ENCODE measurements at regions not wholly inside any gene's neighbourhood (a gene's known extent, or its start where the extent isn't known, plus 50 kb on each side); places are given as distances from the start of the nearest gene placed in this dataset.

DNA sequence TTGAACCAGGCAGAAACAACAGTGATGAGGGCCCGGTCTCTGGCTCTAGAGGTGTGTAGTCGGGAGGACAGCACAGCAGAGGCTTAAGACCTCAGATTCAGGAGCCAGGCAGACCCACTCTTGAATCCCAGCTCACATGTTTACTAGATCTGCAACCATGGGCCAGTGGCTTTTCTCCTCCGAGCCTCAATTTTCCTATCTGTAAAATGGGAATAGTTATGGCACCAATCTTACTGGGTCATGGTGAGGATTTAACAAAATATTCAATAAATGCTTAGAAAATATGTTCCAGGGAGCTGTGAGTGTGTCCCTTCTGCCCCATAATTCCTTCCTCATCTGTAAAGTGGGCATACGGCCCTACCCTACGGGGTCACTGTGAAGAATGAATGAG is 506.9 kb downstream of the SHQ1 start:
- no peak for DNase-seq
- Histone ChIP-seq H3K9me3 (no peaks in the 10 kb centered on the region), H3K4me1 (peaks cover 8 to 9% of the 10 kb centered on the region in 2 donors), H3K36me3 (no peaks in the 10 kb centered on the region), H3K27me3 (no peaks in the 10 kb centered on the region), H3K27ac (no peak overlapping the region), H3K4me3 (no peak overlapping the region)
- no peak for ATAC-seq
- no peak for TF ChIP-seq POLR2A (IDR thresholded peaks at IDR 0.05)
- TF ChIP-seq, protein P1, sequence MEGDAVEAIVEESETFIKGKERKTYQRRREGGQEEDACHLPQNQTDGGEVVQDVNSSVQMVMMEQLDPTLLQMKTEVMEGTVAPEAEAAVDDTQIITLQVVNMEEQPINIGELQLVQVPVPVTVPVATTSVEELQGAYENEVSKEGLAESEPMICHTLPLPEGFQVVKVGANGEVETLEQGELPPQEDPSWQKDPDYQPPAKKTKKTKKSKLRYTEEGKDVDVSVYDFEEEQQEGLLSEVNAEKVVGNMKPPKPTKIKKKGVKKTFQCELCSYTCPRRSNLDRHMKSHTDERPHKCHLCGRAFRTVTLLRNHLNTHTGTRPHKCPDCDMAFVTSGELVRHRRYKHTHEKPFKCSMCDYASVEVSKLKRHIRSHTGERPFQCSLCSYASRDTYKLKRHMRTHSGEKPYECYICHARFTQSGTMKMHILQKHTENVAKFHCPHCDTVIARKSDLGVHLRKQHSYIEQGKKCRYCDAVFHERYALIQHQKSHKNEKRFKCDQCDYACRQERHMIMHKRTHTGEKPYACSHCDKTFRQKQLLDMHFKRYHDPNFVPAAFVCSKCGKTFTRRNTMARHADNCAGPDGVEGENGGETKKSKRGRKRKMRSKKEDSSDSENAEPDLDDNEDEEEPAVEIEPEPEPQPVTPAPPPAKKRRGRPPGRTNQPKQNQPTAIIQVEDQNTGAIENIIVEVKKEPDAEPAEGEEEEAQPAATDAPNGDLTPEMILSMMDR (IDR thresholded peaks at IDR 0.05 in 4 of 5, conservative IDR thresholded peaks at IDR 0.05 in 1 of 5): no peak
- in situ Hi-C loops (cut with MboI; ENCODE audit: low sequenced_read_pairs in 4 of 4) (no loop called here), intact Hi-C loops (cut with DNase I; ENCODE audit: low total_unique reads) (no loop called here)

- TF ChIP-seq POLR2A (IDR thresholded peaks at IDR 0.05): no peak
- TF ChIP-seq, protein P1 (IDR thresholded peaks at IDR 0.05 in 4 of 5, conservative IDR thresholded peaks at IDR 0.05 in 1 of 5): no peak
- intact Hi-C loops (cut with DNase I; ENCODE audit: low total_unique reads) (no loop called here), in situ Hi-C loops (cut with MboI; ENCODE audit: low sequenced_read_pairs in 4 of 4) (no loop called here)
- Histone ChIP-seq H3K36me3 (no peaks in the 10 kb centered on the region), H3K27ac (no peak overlapping the region), H3K27me3 (no peaks in the 10 kb centered on the region), H3K4me3 (no peak overlapping the region), H3K4me1 (peaks cover 8 to 13% of the 10 kb centered on the region in 2 donors), H3K9me3 (no peaks in the 10 kb centered on the region)
- DNase-seq: no peak
- ATAC-seq: no peak
Observed at GRCh38 chr3:72340476-72341379, 507.5 kb downstream of the SHQ1 start.

- peaks cover 8 to 13% of the 10 kb centered on the region in 2 donors for H3K4me1 ChIP-seq
- intact Hi-C loops (cut with DNase I; ENCODE audit: low total_unique reads) (no loop called here), in situ Hi-C loops (cut with MboI; ENCODE audit: low sequenced_read_pairs in 4 of 4) (no loop called here)
- H3K9me3 ChIP-seq: no peaks in the 10 kb centered on the region
- ATAC-seq (no peak), DNase-seq (no peak)
- H3K27ac ChIP-seq: no peak overlapping the region
- no peaks in the 10 kb centered on the region for H3K27me3 ChIP-seq
- no peaks in the 10 kb centered on the region for H3K36me3 ChIP-seq
- H3K4me3 ChIP-seq: no peak overlapping the region
- TF ChIP-seq POLR2A (IDR thresholded peaks at IDR 0.05): no peak
- TF ChIP-seq, protein P1 (IDR thresholded peaks at IDR 0.05 in 4 of 5, conservative IDR thresholded peaks at IDR 0.05 in 1 of 5): no peak
Observed at GRCh38 chr3:72340056-72340455, 508.2 kb downstream of the SHQ1 start.

DNA sequence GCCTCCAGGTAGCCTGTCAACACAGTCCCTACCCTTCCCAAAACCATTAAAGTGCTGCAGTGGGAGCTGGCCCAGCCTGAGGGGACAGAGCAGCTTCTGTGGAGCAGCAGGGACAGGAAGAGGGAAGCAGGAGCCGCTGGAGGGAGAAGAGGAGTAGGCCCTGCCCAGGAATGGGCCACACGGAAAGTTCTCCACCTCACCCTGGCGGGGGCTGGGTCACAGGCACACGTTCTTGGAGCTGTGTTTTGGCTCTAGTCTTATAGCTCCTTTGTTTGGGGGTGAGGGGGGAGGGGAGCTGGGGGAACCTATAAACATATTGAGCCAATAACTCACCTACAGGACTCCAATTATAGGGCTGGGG is 508.6 kb downstream of the SHQ1 start:
- ATAC-seq: no peak
- DNase-seq: no peak
- in situ Hi-C loops (cut with MboI; ENCODE audit: low sequenced_read_pairs in 4 of 4) (no loop called here), intact Hi-C loops (cut with DNase I; ENCODE audit: low total_unique reads) (loop anchor here (2.0 kb wide), 1 partner anchor 107 kb away; the partner anchor contains the start of gene RYBP)
- Histone ChIP-seq H3K4me3 (no peak overlapping the region), H3K9me3 (no peaks in the 10 kb centered on the region), H3K36me3 (no peaks in the 10 kb centered on the region), H3K27ac (peak overlapping the region in 3 of 4 donors; percentile 30 to 67 (median 50)), H3K4me1 (peaks cover 8 to 13% of the 10 kb centered on the region in 2 donors), H3K27me3 (no peaks in the 10 kb centered on the region)
- no peak for TF ChIP-seq POLR2A (IDR thresholded peaks at IDR 0.05)
- TF ChIP-seq, protein P1 (IDR thresholded peaks at IDR 0.05 in 4 of 5, conservative IDR thresholded peaks at IDR 0.05 in 1 of 5): no peak

Measured in gastrocnemius medialis (tissue), 4 donors.